Endodermal cell (in vitro differentiated cells): ENCODE measurements at regions not wholly inside any gene's neighbourhood (a gene's known extent, or its start where the extent isn't known, plus 50 kb on each side); places are given as distances from the start of the nearest gene placed in this dataset.

Source experiments
- DNase-seq: peaks from one replicate; pipeline ENCODE4 v3.0.0-alpha.2; 2017
- H3K27ac ChIP-seq: 2 replicates; pipeline ENCODE4 v1.5.1; 2013; ENCODE audit warnings: mild to moderate bottlenecking, low read depth, low read length, moderate library complexity
- H3K27me3 ChIP-seq: 2 replicates; pipeline ENCODE4 v1.6.1; 2013; ENCODE audit warnings: mild to moderate bottlenecking, low read length, moderate library complexity; ENCODE audit not compliant: insufficient read depth, control insufficient read depth, poor library complexity, severe bottlenecking
- H3K36me3 ChIP-seq: 2 replicates; pipeline ENCODE4 v1.7.0; 2013; ENCODE audit warnings: mild to moderate bottlenecking, low read length, moderate library complexity; ENCODE audit not compliant: control insufficient read depth, insufficient read depth
- H3K4me1 ChIP-seq: one replicate; pipeline ENCODE4 v1.7.0; 2013; ENCODE audit warnings: low read length; ENCODE audit not compliant: control insufficient read depth, insufficient read depth
- H3K4me3 ChIP-seq: 2 replicates; pipeline ENCODE4 v1.5.1; 2013; ENCODE audit warnings: mild to moderate bottlenecking, low read length, moderate library complexity
- H3K9ac ChIP-seq: 2 replicates; pipeline ENCODE4 v1.6.1; 2013; ENCODE audit warnings: mild to moderate bottlenecking, low read length, moderate library complexity; ENCODE audit not compliant: poor library complexity, severe bottlenecking; ENCODE audit errors: extremely low read depth
- H3K9me3 ChIP-seq: 2 replicates; pipeline ENCODE4 v1.6.1; 2013; ENCODE audit warnings: mild to moderate bottlenecking, low read length, moderate library complexity; ENCODE audit not compliant: control insufficient read depth
- H3K27ac Mint-ChIP-seq: 2 replicates; pipeline ENCODE4 v1.8.0; 2020; ENCODE audit warnings: mixed read lengths
- H3K27me3 Mint-ChIP-seq: 2 replicates; pipeline ENCODE4 v1.8.0; 2021; ENCODE audit warnings: mild to moderate bottlenecking, mixed read lengths; ENCODE audit not compliant: insufficient read depth
- H3K36me3 Mint-ChIP-seq: 2 replicates; pipeline ENCODE4 v1.8.0; 2020; ENCODE audit warnings: low read depth, mixed read lengths
- H3K4me1 Mint-ChIP-seq: 2 replicates; pipeline ENCODE4 v1.8.0; 2020; ENCODE audit warnings: mixed read lengths
- H3K4me3 Mint-ChIP-seq: 2 replicates; pipeline ENCODE4 v1.8.0; 2020; ENCODE audit warnings: mild to moderate bottlenecking, moderate library complexity, mixed read lengths
- H3K9me3 Mint-ChIP-seq: 2 replicates; pipeline ENCODE4 v1.8.0; 2020; ENCODE audit warnings: mild to moderate bottlenecking, mixed read lengths
- WGBS, 2 experiments: methylation state at CpG; one replicate each; pipeline versions ENCODE4 v1.1.5 to v1.1.7; 2013; ENCODE audit warnings: missing lambda C conversion rate in 2 of 2, mixed read lengths in 1 of 2; ENCODE audit not compliant: insufficient coverage in 1 of 2, insufficient read length in 1 of 2; 5-methylcytosine and 5-hydroxymethylcytosine counted together
- TF ChIP-seq, protein P1 (sequence below): fragments of 200-600 bp; sonication (generic); conservative IDR thresholded peaks from 2 replicates; pipeline ENCODE4 v1.5.0; 2021; ENCODE audit warnings: antibody characterized with exemption, mild to moderate bottlenecking

DNA sequence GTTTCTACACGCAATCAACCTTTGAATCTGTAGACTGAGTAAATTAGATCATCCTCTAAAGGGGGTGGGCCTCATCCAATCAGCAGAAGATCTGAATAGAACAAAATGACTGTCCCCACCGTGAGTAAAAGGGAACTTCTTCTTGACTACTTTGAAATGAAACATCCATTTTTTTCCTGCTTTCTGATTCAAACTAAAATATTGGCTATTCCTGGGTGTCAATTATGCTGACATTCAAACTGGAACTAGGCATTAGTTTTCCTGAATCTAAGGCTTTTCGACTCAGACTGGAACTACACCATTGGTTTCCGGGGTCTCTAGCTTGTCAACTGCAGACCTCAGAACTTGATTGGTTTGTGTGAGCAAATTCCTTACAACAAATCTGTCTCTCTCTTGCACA is 772.2 kb upstream of the CDH10 start:
- no peaks in the 10 kb centered on the region for H3K9me3 Mint-ChIP-seq
- no peak for DNase-seq
- 68 to 69% methylated on average over 4 of the region's 4 CpGs for WGBS, 2 experiments
- Histone ChIP-seq H3K4me3 (no peak overlapping the region), H3K27ac (no peak overlapping the region), H3K4me1 (no peaks in the 10 kb centered on the region), H3K9me3 (no peaks in the 10 kb centered on the region), H3K9ac (no peak overlapping the region), H3K27me3 (no peaks in the 10 kb centered on the region), H3K36me3 (peaks cover 5% of the 10 kb centered on the region)
- no peaks in the 10 kb centered on the region for H3K4me1 Mint-ChIP-seq
- no peak overlapping the region for H3K27ac Mint-ChIP-seq
- TF ChIP-seq, protein P1, sequence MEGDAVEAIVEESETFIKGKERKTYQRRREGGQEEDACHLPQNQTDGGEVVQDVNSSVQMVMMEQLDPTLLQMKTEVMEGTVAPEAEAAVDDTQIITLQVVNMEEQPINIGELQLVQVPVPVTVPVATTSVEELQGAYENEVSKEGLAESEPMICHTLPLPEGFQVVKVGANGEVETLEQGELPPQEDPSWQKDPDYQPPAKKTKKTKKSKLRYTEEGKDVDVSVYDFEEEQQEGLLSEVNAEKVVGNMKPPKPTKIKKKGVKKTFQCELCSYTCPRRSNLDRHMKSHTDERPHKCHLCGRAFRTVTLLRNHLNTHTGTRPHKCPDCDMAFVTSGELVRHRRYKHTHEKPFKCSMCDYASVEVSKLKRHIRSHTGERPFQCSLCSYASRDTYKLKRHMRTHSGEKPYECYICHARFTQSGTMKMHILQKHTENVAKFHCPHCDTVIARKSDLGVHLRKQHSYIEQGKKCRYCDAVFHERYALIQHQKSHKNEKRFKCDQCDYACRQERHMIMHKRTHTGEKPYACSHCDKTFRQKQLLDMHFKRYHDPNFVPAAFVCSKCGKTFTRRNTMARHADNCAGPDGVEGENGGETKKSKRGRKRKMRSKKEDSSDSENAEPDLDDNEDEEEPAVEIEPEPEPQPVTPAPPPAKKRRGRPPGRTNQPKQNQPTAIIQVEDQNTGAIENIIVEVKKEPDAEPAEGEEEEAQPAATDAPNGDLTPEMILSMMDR, result no peak
- peaks cover 34% of the 10 kb centered on the region for H3K36me3 Mint-ChIP-seq
- no peaks in the 10 kb centered on the region for H3K27me3 Mint-ChIP-seq
- H3K4me3 Mint-ChIP-seq, result no peak overlapping the region

DNA sequence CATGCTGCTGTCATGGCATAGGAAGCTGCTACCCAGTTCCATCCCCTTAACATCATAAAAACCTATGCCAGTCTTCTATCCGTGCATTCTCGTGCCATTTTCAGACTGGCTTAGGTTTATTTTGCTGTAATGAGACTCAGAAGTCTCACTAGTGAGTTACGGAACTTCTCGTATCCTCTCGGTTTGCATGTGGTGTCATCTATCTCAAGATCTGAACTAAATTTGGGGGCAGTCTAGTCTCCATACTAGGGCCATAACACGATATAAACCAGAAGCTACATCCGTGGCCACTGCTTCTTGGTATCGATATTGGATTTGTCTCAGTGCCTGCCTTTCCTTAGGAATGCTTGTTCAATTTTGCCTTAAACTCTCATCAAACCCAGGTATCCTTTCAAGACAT is 771.2 kb upstream of the CDH10 start:
- H3K36me3 ChIP-seq, result peaks cover 5% of the 10 kb centered on the region
- peaks cover 3% of the 10 kb centered on the region for H3K9me3 Mint-ChIP-seq
- H3K4me1 ChIP-seq, result no peaks in the 10 kb centered on the region
- H3K9ac ChIP-seq, result no peak overlapping the region
- no peaks in the 10 kb centered on the region for H3K27me3 Mint-ChIP-seq
- no peak overlapping the region for H3K4me3 ChIP-seq
- H3K9me3 ChIP-seq, result no peaks in the 10 kb centered on the region
- no peaks in the 10 kb centered on the region for H3K27me3 ChIP-seq
- whole genome bisulfite sequencing, 2 experiments, result 96% methylated on average over 8 of the region's 8 CpGs
- H3K4me1 Mint-ChIP-seq, result no peaks in the 10 kb centered on the region
- DNase-seq, result no peak
- H3K4me3 Mint-ChIP-seq, result no peak overlapping the region
- no peak overlapping the region for H3K27ac Mint-ChIP-seq
- no peak overlapping the region for H3K27ac ChIP-seq
- H3K36me3 Mint-ChIP-seq, result peaks cover 38% of the 10 kb centered on the region
- TF ChIP-seq, protein P1, result no peak

DNA sequence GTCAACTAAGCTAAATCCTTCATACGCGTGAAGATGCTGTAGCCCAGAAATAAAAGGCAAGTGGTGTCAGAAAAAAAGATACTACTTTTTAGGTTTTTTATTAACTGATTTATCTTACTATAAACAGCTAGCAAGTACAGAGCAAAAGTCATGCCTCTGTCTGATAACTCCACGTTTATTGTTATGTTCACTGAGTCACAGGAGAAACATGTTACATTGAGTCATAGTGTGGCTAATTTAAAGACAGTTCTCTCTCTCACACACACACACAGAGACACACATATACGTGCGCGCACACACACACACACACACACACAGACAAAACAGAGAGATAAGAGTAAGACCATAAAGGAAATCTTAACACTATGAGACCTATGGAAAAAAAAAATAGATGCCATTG is 770.0 kb upstream of the CDH10 start:
- H3K27me3 Mint-ChIP-seq, result no peaks in the 10 kb centered on the region
- H3K27me3 ChIP-seq, result no peaks in the 10 kb centered on the region
- no peak overlapping the region for H3K27ac Mint-ChIP-seq
- H3K4me3 ChIP-seq, result no peak overlapping the region
- no peaks in the 10 kb centered on the region for H3K4me1 Mint-ChIP-seq
- DNase-seq, result no peak
- H3K9me3 Mint-ChIP-seq, result peaks cover 9% of the 10 kb centered on the region
- H3K9me3 ChIP-seq, result no peaks in the 10 kb centered on the region
- H3K27ac ChIP-seq, result no peak overlapping the region
- H3K4me1 ChIP-seq, result no peaks in the 10 kb centered on the region
- 77% methylated on average over 6 of the region's 6 CpGs; no CpG with 5 or more reads in 1 of the 2 experiments for WGBS, 2 experiments
- H3K36me3 ChIP-seq, result peaks cover 2% of the 10 kb centered on the region
- TF ChIP-seq, protein P1, result no peak
- H3K4me3 Mint-ChIP-seq, result no peak overlapping the region
- peaks cover 42% of the 10 kb centered on the region for H3K36me3 Mint-ChIP-seq
- H3K9ac ChIP-seq, result no peak overlapping the region
